Heart left ventricle (tissue), 13 donors: ENCODE measurements at regions not wholly inside any gene's neighbourhood (a gene's known extent, or its start where the extent isn't known, plus 50 kb on each side); places are given as distances from the start of the nearest gene placed in this dataset.

Source experiments
- CTCF ChIP-seq, 12 donors: fragments of 200-600 bp; sonication (generic) in 4 of 12; IDR thresholded peaks; one replicate each; pipeline versions ENCODE4 v1.5.0 to v1.8.0; 2018 to 2022; ENCODE audit warnings: antibody characterized with exemption in 12 of 12, mild to moderate bottlenecking in 5 of 12
- POLR2A ChIP-seq, 2 donors: fragments of 450-650 bp; IDR thresholded peaks; one replicate each; pipeline ENCODE4 v1.6.1; 2017; ENCODE audit warnings: antibody characterized with exemption in 2 of 2, mild to moderate bottlenecking in 2 of 2, moderate library complexity in 2 of 2
- donor health status: ischemic (EF 13 %, LVEDD 7.1; RV severe dilation, severe dysfunction).
- donor health status: DM: no; HTN: yes; CAD: no.
- donor health status: DM: no; HTN: no; CAD: no.
- donor health status: ischemic (EF 25% LVEDD 6.9; RV normal size, moderate dysfunction).
- donor health status: ischemic (EF 25% LVEDD 5.7; RV mildly dilated, moderate dysfunction).
- donor health status: ischemic (EF 35%, LVEDD 5.7; RV mildly dilated, moderate dysfunction).
- donor health status: nonischemic (EF 11% LVEDD 7.7; RV severe dilation, severe dysfunction).
- donor health status: DM: yes; HTN: yes; CAD: no.
- donor health status: PGD.
- donor health status: ischemic (EF 29% LVEDD 5.4; RV normal size, mild dysfunction).
- donor health status: nonischemic (EF 23%, LVEDD 6.1; RV moderate dilation, normal function).

DNA sequence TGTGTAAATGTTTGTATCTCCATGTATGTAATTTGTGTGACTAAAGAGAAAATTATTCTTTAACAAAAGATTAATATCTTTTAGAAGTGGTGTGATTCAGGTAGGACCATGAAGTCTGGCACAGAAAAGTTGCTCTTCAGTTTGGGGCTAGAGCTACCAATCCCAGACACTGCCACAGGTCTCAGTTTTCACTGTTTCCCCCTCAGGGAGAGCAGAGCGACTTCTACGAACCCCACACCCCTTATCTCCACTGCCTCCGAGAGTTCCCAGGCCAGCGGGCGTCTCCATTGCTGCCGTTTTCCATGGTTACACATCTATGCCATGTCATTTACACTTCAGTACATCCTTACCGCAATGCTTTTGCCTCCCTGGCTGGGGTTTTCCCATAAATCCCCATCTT is 93.0 kb upstream of the SMYD2 start:
- no peak for TF ChIP-seq CTCF (IDR thresholded peaks at IDR 0.05)
- TF ChIP-seq POLR2A (IDR thresholded peaks at IDR 0.05) = no peak
